NCI-H2196 treated with DMSO at 0.1 percent for 48 hours (cell line): ENCODE measurements at regions not wholly inside any gene's neighbourhood (a gene's known extent, or its start where the extent isn't known, plus 50 kb on each side); places are given as distances from the start of the nearest gene placed in this dataset.

Experiments used
- DNase-seq: peaks from one replicate; lab custom pipeline; 2025; ENCODE audit not compliant: unreplicated experiment; lab: John Stamatoyannopoulos, UW

GRCh38 chr13:74819549-74819948 is 662.4 kb downstream of the TBC1D4 start:
- no peak for DNase-seq

- no peak for DNase-seq
These were observed 665.2 kb downstream of the TBC1D4 start for GRCh38 chr13:74816737-74817136.

- no peak for DNase-seq
These were observed 662.0 kb upstream of the KLF12 start for GRCh38 chr13:74796157-74796556.

GRCh38 chr13:74795526-74795925 is 661.3 kb upstream of the KLF12 start:
- DNase-seq: no peak

- DNase-seq: no peak
These were observed 660.4 kb upstream of the KLF12 start for GRCh38 chr13:74794582-74794981.

- DNase-seq: no peak
These were observed 659.9 kb upstream of the KLF12 start for GRCh38 chr13:74794147-74794546.

- no peak for DNase-seq
These were observed 650.8 kb upstream of the KLF12 start for GRCh38 chr13:74784959-74785358.

GRCh38 chr13:74778946-74779345 is 644.7 kb upstream of the KLF12 start:
- no peak for DNase-seq

- DNase-seq: no peak
These were observed 643.9 kb upstream of the KLF12 start for GRCh38 chr13:74778087-74778486.

- no peak for DNase-seq
These were observed 640.1 kb upstream of the KLF12 start for GRCh38 chr13:74774264-74774663.

GRCh38 chr13:74773248-74773647 is 639.0 kb upstream of the KLF12 start:
- no peak for DNase-seq

- DNase-seq: no peak
These were observed 637.8 kb upstream of the KLF12 start for GRCh38 chr13:74771964-74772363.

- DNase-seq: no peak
These were observed 636.2 kb upstream of the KLF12 start for GRCh38 chr13:74770361-74770760.

GRCh38 chr13:74769333-74769732 is 635.1 kb upstream of the KLF12 start:
- DNase-seq: no peak

GRCh38 chr13:74768521-74769085 is 634.4 kb upstream of the KLF12 start:
- no peak for DNase-seq

- no peak for DNase-seq
These were observed 632.8 kb upstream of the KLF12 start for GRCh38 chr13:74767050-74767449.

GRCh38 chr13:74765955-74766354 is 631.8 kb upstream of the KLF12 start:
- no peak for DNase-seq

- no peak for DNase-seq
These were observed 627.9 kb upstream of the KLF12 start for GRCh38 chr13:74761801-74762757.

- DNase-seq: no peak
These were observed 624.0 kb upstream of the KLF12 start for GRCh38 chr13:74758188-74758587.

GRCh38 chr13:74755065-74755464 is 620.9 kb upstream of the KLF12 start:
- DNase-seq: no peak

GRCh38 chr13:74751739-74752138 is 617.5 kb upstream of the KLF12 start:
- DNase-seq: no peak

- DNase-seq: no peak
These were observed 613.2 kb upstream of the KLF12 start for GRCh38 chr13:74747186-74747955.
